ENCODE measurements at regions not wholly inside any gene's neighbourhood (a gene's known extent, or its start where the extent isn't known, plus 50 kb on each side); places are given as distances from the start of the nearest gene placed in this dataset.

- FAIRE-seq (no peak), DNase-seq (ENCODE audit: low read depth, low spot score) (no peak)
- Histone ChIP-seq H3K9me1 (ENCODE audit: control insufficient read depth, extremely low read depth, insufficient read depth, low read length) (no peaks in the 10 kb centered on the region), H3K27me3 (ENCODE audit: control insufficient read depth, extremely low read depth, insufficient read depth, low read length) (no peaks in the 10 kb centered on the region), H3K36me3 (ENCODE audit: control insufficient read depth in 2 of 2, extremely low read depth in 1 of 2, insufficient read depth in 2 of 2, low read length in 2 of 2) (no peaks in the 10 kb centered on the region), H3K4me1 (ENCODE audit: control insufficient read depth, extremely low read depth, insufficient read depth, low read length) (peaks cover 41% of the 10 kb centered on the region), H3K9ac (ENCODE audit: control insufficient read depth, extremely low read depth, insufficient read depth, low read length) (peak overlapping the region; percentile 71), H3K4me2 (ENCODE audit: control insufficient read depth, extremely low read depth, insufficient read depth, low read depth, low read length) (peak overlapping the region; percentile 84), H2AFZ (ENCODE audit: control insufficient read depth, low read length) (no peak overlapping the region), H3K9me3 (ENCODE audit: control insufficient read depth, low read depth, low read length) (no peaks in the 10 kb centered on the region), H3K79me2 (ENCODE audit: control insufficient read depth, insufficient read depth, low read length) (no peaks in the 10 kb centered on the region), H3K27ac (ENCODE audit: control insufficient read depth, insufficient read depth, low read length) (peak overlapping the region; percentile 93), H3K4me3 (ENCODE audit: control insufficient read depth in 2 of 3, extremely low read depth in 1 of 3, insufficient read depth in 2 of 3, low read depth in 1 of 3, low read length in 3 of 3) (no peak overlapping the region), H4K20me1 (ENCODE audit: control insufficient read depth, extremely low read depth, insufficient read depth, low read length) (no peaks in the 10 kb centered on the region)
- dilution Hi-C loops (cut with MboI; ENCODE audit: extremely low pct_ligation_motif_present, low sequenced_read_pairs) = no loop called here
- TF ChIP-seq, protein P1, sequence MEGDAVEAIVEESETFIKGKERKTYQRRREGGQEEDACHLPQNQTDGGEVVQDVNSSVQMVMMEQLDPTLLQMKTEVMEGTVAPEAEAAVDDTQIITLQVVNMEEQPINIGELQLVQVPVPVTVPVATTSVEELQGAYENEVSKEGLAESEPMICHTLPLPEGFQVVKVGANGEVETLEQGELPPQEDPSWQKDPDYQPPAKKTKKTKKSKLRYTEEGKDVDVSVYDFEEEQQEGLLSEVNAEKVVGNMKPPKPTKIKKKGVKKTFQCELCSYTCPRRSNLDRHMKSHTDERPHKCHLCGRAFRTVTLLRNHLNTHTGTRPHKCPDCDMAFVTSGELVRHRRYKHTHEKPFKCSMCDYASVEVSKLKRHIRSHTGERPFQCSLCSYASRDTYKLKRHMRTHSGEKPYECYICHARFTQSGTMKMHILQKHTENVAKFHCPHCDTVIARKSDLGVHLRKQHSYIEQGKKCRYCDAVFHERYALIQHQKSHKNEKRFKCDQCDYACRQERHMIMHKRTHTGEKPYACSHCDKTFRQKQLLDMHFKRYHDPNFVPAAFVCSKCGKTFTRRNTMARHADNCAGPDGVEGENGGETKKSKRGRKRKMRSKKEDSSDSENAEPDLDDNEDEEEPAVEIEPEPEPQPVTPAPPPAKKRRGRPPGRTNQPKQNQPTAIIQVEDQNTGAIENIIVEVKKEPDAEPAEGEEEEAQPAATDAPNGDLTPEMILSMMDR (optimal IDR thresholded peaks at IDR 0.05 in 1 of 3, IDR thresholded peaks at IDR 0.05 in 1 of 3, conservative IDR thresholded peaks at IDR 0.05 in 1 of 3; ENCODE audit: extremely low read depth in 1 of 3, insufficient read depth in 2 of 3, low read length in 3 of 3) = no peak
- TF ChIP-seq EZH2 (IDR thresholded peaks at IDR 0.05; ENCODE audit: low read length) = no peak
Measured at GRCh38 chr3:170727754-170728153, 141.9 kb upstream of the SLC7A14 start.

DNA sequence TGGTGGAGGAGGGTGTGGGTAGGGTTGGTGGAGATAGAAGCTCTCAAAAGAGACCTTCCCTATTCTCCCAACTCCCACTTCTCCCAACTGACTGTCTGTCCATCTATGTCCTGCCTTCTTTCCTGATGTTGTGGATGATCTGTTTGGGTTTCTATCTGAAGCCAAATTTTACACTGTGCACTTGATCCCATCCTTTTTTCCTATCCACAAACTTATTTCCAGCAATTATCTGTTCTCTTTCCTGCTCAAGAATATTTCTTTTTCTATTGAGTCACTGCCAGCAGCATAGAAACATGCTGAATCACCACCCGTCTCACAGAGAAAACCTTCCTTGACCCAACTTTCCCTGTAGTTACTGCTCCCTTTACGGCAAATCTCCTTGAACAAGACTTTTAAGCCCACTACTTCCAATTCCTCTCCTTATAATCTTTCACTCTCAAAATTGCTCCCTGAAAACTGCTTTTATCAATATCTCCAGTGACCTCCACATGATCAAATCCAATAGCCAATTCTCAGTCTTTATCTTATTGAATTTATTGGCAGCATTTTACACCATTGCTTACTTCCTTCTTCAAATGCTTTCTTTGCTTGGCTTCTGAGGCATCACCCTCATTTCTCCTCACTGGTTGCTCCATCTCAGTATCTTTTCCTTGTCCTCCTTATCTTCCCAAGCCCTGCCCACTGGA, 141.2 kb upstream of the SLC7A14 start:
- no peaks in the 10 kb centered on the region for H3K36me3 ChIP-seq (ENCODE audit: control insufficient read depth in 2 of 2, extremely low read depth in 1 of 2, insufficient read depth in 2 of 2, low read length in 2 of 2)
- H3K27me3 ChIP-seq (ENCODE audit: control insufficient read depth, extremely low read depth, insufficient read depth, low read length) = no peaks in the 10 kb centered on the region
- no peak for TF ChIP-seq EZH2 (IDR thresholded peaks at IDR 0.05; ENCODE audit: low read length)
- TF ChIP-seq, protein P1 (optimal IDR thresholded peaks at IDR 0.05 in 1 of 3, IDR thresholded peaks at IDR 0.05 in 1 of 3, conservative IDR thresholded peaks at IDR 0.05 in 1 of 3; ENCODE audit: extremely low read depth in 1 of 3, insufficient read depth in 2 of 3, low read length in 3 of 3) = no peak
- peak overlapping the region; percentile 71 for H3K9ac ChIP-seq (ENCODE audit: control insufficient read depth, extremely low read depth, insufficient read depth, low read length)
- H3K9me3 ChIP-seq (ENCODE audit: control insufficient read depth, low read depth, low read length) = no peaks in the 10 kb centered on the region
- dilution Hi-C loops (cut with MboI; ENCODE audit: extremely low pct_ligation_motif_present, low sequenced_read_pairs) = no loop called here
- FAIRE-seq (peak; percentile 90), DNase-seq (ENCODE audit: low read depth, low spot score) (no peak)
- H3K4me2 ChIP-seq (ENCODE audit: control insufficient read depth, extremely low read depth, insufficient read depth, low read depth, low read length) = peak overlapping the region; percentile 84
- peaks cover 39% of the 10 kb centered on the region for H3K4me1 ChIP-seq (ENCODE audit: control insufficient read depth, extremely low read depth, insufficient read depth, low read length)
- peak overlapping the region in 2 of 3 experiments; percentile 31 to 41 for H3K4me3 ChIP-seq (ENCODE audit: control insufficient read depth in 2 of 3, extremely low read depth in 1 of 3, insufficient read depth in 2 of 3, low read depth in 1 of 3, low read length in 3 of 3)
- peak overlapping the region; percentile 93 for H3K27ac ChIP-seq (ENCODE audit: control insufficient read depth, insufficient read depth, low read length)
- H4K20me1 ChIP-seq (ENCODE audit: control insufficient read depth, extremely low read depth, insufficient read depth, low read length) = no peaks in the 10 kb centered on the region
- H3K9me1 ChIP-seq (ENCODE audit: control insufficient read depth, extremely low read depth, insufficient read depth, low read length) = no peaks in the 10 kb centered on the region
- H2AFZ ChIP-seq (ENCODE audit: control insufficient read depth, low read length) = peak overlapping the region; percentile 76
- H3K79me2 ChIP-seq (ENCODE audit: control insufficient read depth, insufficient read depth, low read length) = no peaks in the 10 kb centered on the region
